GM12865 (cell line): ENCODE measurements at regions not wholly inside any gene's neighbourhood (a gene's known extent, or its start where the extent isn't known, plus 50 kb on each side); places are given as distances from the start of the nearest gene placed in this dataset.

ENCODE experiments used
- DNase-seq: peaks from one replicate; pipeline ENCODE4 v3.0.0; 2010; ENCODE audit warnings: low read depth
- H3K4me3 ChIP-seq: 2 replicates; pipeline ENCODE4 v1.5.1; 2011; ENCODE audit warnings: mild to moderate bottlenecking, low read depth, low read length, control low read depth
- TF ChIP-seq, protein P1 (sequence below): IDR thresholded peaks from 2 replicates; pipeline ENCODE4 v1.5.1; 2011; ENCODE audit warnings: low read length, control low read depth, low read depth, inconsistent platforms; ENCODE audit not compliant: insufficient read depth; ENCODE audit errors: missing control alignments

DNA sequence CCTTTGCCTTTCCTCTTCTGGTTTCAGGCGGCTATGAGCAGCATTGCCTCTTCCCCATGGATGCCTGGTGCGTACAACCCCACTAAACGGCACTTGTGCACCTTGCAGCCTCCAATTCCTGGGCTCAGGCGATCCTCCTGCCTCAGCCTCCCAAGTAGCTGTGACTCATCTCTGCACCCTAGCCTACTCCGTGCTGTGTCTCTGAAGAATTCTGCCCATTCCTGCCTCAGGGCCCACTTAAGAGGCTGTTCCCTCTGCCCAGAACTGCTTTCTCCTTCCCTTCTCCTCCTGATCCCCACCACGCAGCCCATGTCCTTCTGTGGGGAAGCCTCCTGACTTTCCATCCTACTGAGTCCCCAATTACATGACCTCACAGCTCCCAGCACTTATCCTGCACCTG, 142.2 kb upstream of the ZNF507 start:
- no peak for DNase-seq
- TF ChIP-seq, protein P1, sequence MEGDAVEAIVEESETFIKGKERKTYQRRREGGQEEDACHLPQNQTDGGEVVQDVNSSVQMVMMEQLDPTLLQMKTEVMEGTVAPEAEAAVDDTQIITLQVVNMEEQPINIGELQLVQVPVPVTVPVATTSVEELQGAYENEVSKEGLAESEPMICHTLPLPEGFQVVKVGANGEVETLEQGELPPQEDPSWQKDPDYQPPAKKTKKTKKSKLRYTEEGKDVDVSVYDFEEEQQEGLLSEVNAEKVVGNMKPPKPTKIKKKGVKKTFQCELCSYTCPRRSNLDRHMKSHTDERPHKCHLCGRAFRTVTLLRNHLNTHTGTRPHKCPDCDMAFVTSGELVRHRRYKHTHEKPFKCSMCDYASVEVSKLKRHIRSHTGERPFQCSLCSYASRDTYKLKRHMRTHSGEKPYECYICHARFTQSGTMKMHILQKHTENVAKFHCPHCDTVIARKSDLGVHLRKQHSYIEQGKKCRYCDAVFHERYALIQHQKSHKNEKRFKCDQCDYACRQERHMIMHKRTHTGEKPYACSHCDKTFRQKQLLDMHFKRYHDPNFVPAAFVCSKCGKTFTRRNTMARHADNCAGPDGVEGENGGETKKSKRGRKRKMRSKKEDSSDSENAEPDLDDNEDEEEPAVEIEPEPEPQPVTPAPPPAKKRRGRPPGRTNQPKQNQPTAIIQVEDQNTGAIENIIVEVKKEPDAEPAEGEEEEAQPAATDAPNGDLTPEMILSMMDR = no peak
- H3K4me3 ChIP-seq = no peak overlapping the region

- H3K4me3 ChIP-seq = no peak overlapping the region
- DNase-seq = no peak
- TF ChIP-seq, protein P1 = no peak
Observed at GRCh38 chr19:32206065-32206464, 139.3 kb upstream of the ZNF507 start.

DNA sequence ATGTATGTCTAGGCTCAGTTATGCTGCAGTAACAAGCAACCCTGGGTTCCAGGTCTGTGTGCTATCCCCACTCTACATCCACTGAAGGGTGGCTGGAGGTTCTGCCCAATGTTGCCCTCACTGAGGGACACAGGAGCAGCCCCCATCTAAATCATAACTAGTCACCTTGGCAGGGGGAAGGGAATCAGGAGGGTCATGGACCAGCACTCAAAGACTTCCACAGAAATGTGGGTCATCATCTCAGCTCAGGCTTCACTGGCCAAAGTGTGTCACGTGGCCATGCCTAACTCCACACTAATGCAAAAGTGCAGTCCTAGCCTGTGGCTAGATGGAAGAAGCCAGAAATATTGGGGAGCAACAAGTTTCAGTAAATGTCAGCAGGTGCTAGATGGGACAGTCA, 137.3 kb upstream of the ZNF507 start:
- DNase-seq = no peak
- TF ChIP-seq, protein P1 = no peak
- no peak overlapping the region for H3K4me3 ChIP-seq

GRCh38 chr19:32219392-32219791, 126.0 kb upstream of the ZNF507 start:
- TF ChIP-seq, protein P1 = no peak
- no peak overlapping the region for H3K4me3 ChIP-seq
- DNase-seq = no peak

DNA sequence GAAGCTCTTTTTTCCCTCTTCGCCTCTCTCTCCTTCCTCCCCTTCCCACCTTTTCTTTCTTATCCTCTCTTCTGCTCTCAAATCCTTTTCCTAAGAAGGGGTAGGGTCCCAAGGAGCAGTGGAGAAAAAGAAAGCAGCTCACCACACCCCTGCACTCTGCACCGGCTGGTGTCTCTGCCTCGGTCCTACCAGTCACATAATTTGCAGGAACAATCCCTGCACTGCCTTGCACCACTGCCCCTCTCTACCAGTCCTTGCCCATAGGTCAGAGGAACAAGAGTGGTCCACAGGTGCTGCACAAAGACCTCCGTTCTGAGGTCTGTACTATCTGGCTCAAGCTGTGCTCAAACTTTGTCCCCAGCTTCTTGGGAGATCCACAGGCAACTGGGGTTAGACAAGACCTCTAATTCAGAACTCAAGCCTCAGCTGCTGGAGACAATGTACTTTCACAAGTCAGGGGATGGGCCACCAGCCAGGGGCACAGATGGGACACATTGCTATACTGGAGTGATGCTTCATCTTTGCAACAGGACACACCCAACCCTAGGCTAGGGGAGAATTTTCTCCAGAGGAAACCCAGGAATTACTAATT, 125.4 kb upstream of the ZNF507 start:
- DNase-seq = no peak
- TF ChIP-seq, protein P1 = no peak
- no peak overlapping the region for H3K4me3 ChIP-seq

- TF ChIP-seq, protein P1 = no peak
- H3K4me3 ChIP-seq = no peak overlapping the region
- no peak for DNase-seq
Observed at GRCh38 chr19:32220951-32221350, 124.5 kb upstream of the ZNF507 start.

GRCh38 chr19:32222556-32222955, 122.9 kb upstream of the ZNF507 start:
- H3K4me3 ChIP-seq = no peak overlapping the region
- no peak for DNase-seq
- TF ChIP-seq, protein P1 = no peak
